Hepatocyte (in vitro differentiated cells): ENCODE measurements at regions not wholly inside any gene's neighbourhood (a gene's known extent, or its start where the extent isn't known, plus 50 kb on each side); places are given as distances from the start of the nearest gene placed in this dataset.

Source experiments
- CTCF ChIP-seq: fragments of 200-600 bp; sonication (generic); IDR thresholded peaks from 2 replicates; pipeline ENCODE4 v1.5.1; 2016; ENCODE audit warnings: antibody characterized with exemption, mild to moderate bottlenecking; ENCODE audit not compliant: poor library complexity
- EZH2 ChIP-seq: fragments of 200-600 bp; sonication (generic); IDR thresholded peaks from 2 replicates; pipeline ENCODE4 v1.6.1; 2016; ENCODE audit warnings: antibody characterized with exemption, mild to moderate bottlenecking, borderline replicate concordance
- EZH2phosphoT487 ChIP-seq: fragments of 200-600 bp; sonication (generic); IDR thresholded peaks from one replicate; pipeline ENCODE4 v1.6.1; 2018; ENCODE audit warnings: antibody characterized with exemption, mild to moderate bottlenecking, low read depth, moderate library complexity; ENCODE audit not compliant: unreplicated experiment, severe bottlenecking

- TF ChIP-seq CTCF (no peak), EZH2 (no peak), EZH2phosphoT487 (no peak)
These were observed 532.5 kb downstream of the KIF4B start for GRCh38 chr5:155546075-155546474.
